Jurkat, Clone E6-1 (cell line): ENCODE measurements at regions not wholly inside any gene's neighbourhood (a gene's known extent, or its start where the extent isn't known, plus 50 kb on each side); places are given as distances from the start of the nearest gene placed in this dataset.
"Not testable (repeated sequence)": the region's sequence is repeated elsewhere in the genome, so short reads cannot be mapped to it uniquely, and the experiment has no call there.

Experiments used
- DNase-seq: peaks from one replicate; pipeline ENCODE4 v3.0.0-alpha.2; 2011; ENCODE audit warnings: low read depth, low spot score
- H3K4me3 ChIP-seq: 2 replicates; pipeline ENCODE4 v1.5.1; 2011; ENCODE audit warnings: mild to moderate bottlenecking, low read length, control low read depth, moderate library complexity

GRCh38 chr2:107697385-107697784 lies 129.3 kb upstream of the RGPD4 start:
- H3K4me3 ChIP-seq = no peak overlapping the region
- no peak for DNase-seq

- no peak for DNase-seq
These were observed 127.8 kb upstream of the RGPD4 start for GRCh38 chr2:107698861-107699260.

GRCh38 chr2:107700073-107700472 lies 126.6 kb upstream of the RGPD4 start:
- DNase-seq = peak; percentile 17
- H3K4me3 ChIP-seq = no peak overlapping the region

More at GRCh38 chr2:107698861-107699260, 127.8 kb upstream of the RGPD4 start:
- H3K4me3 ChIP-seq = no peak overlapping the region

GRCh38 chr2:107711941-107712340 lies 114.8 kb upstream of the RGPD4 start:
- no peak for DNase-seq

GRCh38 chr2:107712857-107713256 lies 113.8 kb upstream of the RGPD4 start:
- peak; percentile 11 for DNase-seq
- H3K4me3 ChIP-seq = peak overlapping the region; percentile 9; the same call in 1 of the 2 replicates

More at GRCh38 chr2:107711941-107712340, 114.8 kb upstream of the RGPD4 start:
- H3K4me3 ChIP-seq = no peak overlapping the region

- no peak for DNase-seq
- H3K4me3 ChIP-seq = no peak overlapping the region
These were observed 109.0 kb upstream of the RGPD4 start for GRCh38 chr2:107717661-107718060.

GRCh38 chr2:107719141-107719540 lies 107.6 kb upstream of the RGPD4 start:
- no peak overlapping the region for H3K4me3 ChIP-seq
- no peak for DNase-seq

- DNase-seq = no peak
- H3K4me3 ChIP-seq = no peak overlapping the region
These were observed 106.9 kb upstream of the RGPD4 start for GRCh38 chr2:107719836-107720235.

GRCh38 chr2:107721178-107721577 lies 105.5 kb upstream of the RGPD4 start:
- no peak overlapping the region for H3K4me3 ChIP-seq
- DNase-seq = no peak

GRCh38 chr2:107721586-107721985 lies 105.1 kb upstream of the RGPD4 start:
- no peak for DNase-seq

GRCh38 chr2:107725824-107726223 lies 100.9 kb upstream of the RGPD4 start:
- not testable (repeated sequence) for H3K4me3 ChIP-seq, DNase-seq

More at GRCh38 chr2:107721586-107721985, 105.1 kb upstream of the RGPD4 start:
- H3K4me3 ChIP-seq = no peak overlapping the region

- DNase-seq = no peak
- H3K4me3 ChIP-seq = no peak overlapping the region
These were observed 99.4 kb upstream of the RGPD4 start for GRCh38 chr2:107727318-107727717.

- no peak for DNase-seq
- H3K4me3 ChIP-seq = no peak overlapping the region
These were observed 98.1 kb upstream of the RGPD4 start for GRCh38 chr2:107728586-107728985.

- DNase-seq = no peak
These were observed 97.3 kb upstream of the RGPD4 start for GRCh38 chr2:107729440-107729839.

GRCh38 chr2:107730898-107731297 lies 95.8 kb upstream of the RGPD4 start:
- DNase-seq = no peak
- H3K4me3 ChIP-seq = no peak overlapping the region

More at GRCh38 chr2:107729440-107729839, 97.3 kb upstream of the RGPD4 start:
- no peak overlapping the region for H3K4me3 ChIP-seq

GRCh38 chr2:107731435-107731834 lies 95.3 kb upstream of the RGPD4 start:
- DNase-seq = no peak
- H3K4me3 ChIP-seq = no peak overlapping the region

- no peak for DNase-seq
- no peak overlapping the region for H3K4me3 ChIP-seq
These were observed 91.5 kb upstream of the RGPD4 start for GRCh38 chr2:107735201-107735600.

GRCh38 chr2:107737756-107738155 lies 88.9 kb upstream of the RGPD4 start:
- DNase-seq = no peak
- no peak overlapping the region for H3K4me3 ChIP-seq

GRCh38 chr2:107738266-107738665 lies 88.4 kb upstream of the RGPD4 start:
- no peak overlapping the region for H3K4me3 ChIP-seq
- DNase-seq = no peak

GRCh38 chr2:107740300-107740699 lies 86.4 kb upstream of the RGPD4 start:
- no peak overlapping the region for H3K4me3 ChIP-seq
- peak; percentile 35 for DNase-seq

GRCh38 chr2:107742460-107743027 lies 84.1 kb upstream of the RGPD4 start:
- DNase-seq = no peak
- H3K4me3 ChIP-seq = no peak overlapping the region
